Esophagus mucosa (tissue), 1 donor: ENCODE measurements at regions not wholly inside any gene's neighbourhood (a gene's known extent, or its start where the extent isn't known, plus 50 kb on each side); places are given as distances from the start of the nearest gene placed in this dataset.
"Not testable (repeated sequence)": the region's sequence is repeated elsewhere in the genome, so short reads cannot be mapped to it uniquely, and the experiment has no call there.

ENCODE experiments used
- ATAC-seq: fragments of 200-7000 bp; cut with Tn5 transposase; one replicate; pipeline ENCODE4 v1.9.1; 2020
- donor health status: DM: yes; HTN: yes; CAD: no.

DNA sequence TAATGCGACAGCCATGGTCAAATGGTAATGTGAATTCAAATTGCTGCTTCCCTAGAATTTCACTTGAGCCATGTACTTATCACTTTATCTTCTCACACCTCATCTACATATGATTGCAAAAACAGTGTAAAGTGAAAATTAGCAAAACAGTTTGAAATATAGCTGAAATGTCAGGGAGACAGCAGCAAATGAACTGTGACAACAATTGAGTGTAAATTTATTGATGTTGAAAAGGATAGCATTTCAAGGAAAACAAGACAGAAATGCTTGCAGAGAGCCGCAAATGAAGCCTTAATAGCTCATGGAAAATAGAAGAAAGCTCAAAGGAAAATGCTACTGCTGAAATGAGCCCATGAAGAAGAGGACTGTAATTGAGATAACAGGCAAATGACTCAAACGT, 516.2 kb upstream of the POT1 start:
- ATAC-seq: no peak

DNA sequence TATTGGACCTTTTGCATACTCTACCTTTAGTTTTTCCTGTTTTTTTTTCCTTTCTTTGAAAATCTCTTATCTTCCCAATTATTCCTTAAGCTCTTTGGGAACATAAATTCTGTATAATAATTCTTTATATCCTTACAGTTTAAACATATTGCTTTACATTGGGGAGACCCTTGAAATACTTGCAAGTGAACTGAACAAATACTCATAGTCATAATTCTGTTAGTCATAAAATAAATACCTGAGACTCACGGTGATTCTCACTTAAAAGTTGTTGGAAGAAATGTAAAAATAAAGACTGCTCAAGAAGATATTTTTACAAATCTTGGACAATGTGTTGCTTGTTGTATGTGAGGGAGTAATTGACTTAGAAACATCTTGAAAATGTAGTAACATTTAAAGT, 515.2 kb upstream of the POT1 start:
- no peak for ATAC-seq

DNA sequence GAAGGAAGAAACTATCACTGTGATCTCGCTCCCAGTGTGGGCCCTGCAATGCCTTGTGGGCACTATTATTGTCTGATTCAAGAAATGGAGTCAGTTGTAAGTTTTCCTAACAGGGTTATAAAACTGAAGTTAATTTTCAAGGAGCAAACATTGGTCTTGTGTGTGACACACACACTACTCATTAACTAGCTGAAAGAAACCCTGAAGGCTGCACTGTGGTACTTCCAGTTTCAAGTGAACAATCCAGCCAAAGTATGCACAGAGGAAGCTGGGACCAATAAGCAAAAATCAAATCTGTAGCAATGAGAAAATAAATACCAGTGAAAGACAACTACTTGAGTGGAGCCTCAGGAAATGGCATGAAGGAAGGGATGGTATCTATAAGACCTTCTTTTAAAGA, 506.6 kb upstream of the POT1 start:
- ATAC-seq: no peak

DNA sequence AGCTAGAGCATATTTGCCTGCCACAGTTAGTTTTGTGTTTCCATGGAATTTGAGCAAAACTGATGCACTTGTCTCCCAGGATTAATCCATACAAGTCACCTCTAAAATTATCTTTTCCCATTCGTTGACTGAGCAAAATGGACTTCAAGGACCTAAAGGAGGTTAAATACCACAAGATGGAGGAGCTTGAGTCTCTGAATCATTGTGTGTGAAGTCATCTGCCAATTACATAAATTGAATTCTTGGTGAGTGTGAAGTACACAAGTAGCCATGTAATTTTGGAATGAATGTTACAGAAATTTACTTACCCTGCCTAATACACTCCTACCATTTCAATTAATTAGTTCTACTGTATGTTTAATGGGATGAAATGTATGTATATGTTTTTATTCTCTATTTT, 501.7 kb upstream of the POT1 start:
- no peak for ATAC-seq

DNA sequence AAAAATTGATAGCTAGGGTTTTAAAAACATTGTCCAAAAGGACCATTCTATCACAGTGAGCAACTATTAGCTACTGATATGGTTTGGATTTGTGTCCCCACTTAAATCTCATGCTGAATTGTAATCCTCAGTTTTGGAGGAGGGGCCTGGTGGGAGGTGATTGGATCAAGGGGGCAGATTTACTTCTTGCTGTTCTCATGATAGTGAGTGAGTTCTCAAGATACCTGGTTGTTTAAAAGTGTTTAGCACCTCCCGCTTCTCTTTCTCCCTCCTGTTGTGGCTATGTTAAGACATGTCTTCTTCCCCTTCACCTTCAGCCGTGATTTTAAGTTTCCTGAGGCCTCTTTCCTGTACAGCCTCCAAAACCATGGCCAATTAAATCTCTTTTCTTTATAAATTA, 500.4 kb upstream of the POT1 start:
- ATAC-seq: no peak

DNA sequence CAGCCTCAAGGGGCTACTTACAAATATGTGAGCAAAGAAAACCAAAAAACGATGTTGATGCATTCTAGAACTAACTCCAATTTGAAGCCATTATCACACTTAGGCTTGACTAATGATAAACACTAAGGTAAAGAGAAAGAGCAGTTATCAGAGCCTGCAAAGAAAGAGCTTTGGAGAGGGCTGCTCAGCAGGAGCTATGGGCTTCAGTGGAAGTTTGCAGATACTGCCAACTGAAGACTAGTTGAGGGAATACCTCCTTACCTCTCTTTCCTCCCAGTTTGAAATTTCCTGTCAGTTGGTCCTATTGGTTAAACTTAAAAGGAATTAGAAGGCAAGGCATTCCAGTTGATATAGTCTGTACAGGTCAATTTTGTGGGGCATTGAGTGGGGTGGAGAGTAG, 498.1 kb upstream of the POT1 start:
- ATAC-seq: no peak

DNA sequence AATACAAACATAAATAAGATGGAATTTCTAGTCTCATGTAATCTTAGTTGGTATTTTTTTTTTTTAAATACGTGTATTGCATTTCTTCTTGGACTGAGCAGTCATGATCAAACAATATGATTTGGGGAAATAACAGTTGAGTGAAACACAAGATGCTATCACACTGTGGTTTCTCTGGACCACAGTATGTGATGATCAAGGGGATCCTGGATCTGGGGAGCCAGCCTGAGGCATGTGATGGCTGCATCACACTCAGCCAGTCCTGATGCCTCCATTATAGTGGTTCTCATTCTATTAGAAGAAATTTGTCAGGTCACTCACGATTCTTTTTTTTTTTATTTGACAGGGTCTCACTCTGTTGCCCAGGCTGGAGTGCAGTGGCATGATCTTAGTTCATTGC, 495.9 kb upstream of the POT1 start:
- no peak for ATAC-seq

DNA sequence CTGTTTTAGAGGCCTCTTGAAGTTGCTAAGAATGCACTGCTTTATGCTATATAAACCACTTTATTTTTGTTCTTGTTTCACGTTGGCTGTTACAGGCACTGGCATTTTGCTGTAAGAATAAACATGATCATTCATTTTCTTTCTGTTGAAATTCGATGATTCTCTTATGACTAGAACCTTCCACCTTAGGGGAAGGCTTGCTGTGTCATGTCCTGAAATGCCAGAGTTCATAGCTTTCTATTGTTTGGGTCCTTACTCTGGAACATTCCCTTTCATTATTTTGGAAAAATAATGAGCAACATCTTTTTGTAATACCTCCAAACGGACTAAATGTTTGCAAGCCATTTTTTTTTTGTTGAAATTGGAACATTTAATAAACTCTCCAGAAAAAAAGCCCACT, 495.1 kb upstream of the POT1 start:
- ATAC-seq: no peak

DNA sequence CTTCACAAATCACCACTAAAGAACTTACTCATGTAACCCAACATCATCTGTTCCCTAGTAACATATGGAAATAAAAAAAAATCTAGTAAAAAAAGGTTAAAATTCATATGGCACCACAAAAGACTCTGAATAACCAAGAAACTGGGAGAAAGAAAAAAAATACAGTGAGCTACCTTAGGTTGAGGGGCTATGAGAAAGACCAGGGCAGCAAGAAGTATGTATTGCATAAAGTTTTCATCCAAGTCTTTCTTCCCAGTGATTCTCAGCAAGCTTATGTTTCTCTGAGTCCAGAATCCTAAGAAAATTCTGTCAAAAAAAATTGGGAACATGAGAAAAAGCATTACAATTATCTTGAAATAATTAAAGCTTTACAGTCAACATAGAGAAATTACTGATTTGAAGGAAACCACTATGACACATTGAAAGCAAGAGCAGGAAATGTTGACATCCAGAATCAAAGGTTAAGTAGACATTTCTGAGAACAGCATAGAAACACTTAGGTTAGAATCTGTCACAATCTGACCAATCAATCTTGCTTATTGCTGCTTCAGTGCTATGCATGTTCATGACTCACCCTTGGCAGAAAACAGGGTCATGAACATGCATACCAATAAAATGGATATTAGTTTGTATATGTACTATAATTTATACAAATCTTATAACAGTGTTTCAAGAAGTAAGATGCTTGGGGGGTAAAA, 494.0 kb upstream of the POT1 start:
- peak; percentile 52 for ATAC-seq

DNA sequence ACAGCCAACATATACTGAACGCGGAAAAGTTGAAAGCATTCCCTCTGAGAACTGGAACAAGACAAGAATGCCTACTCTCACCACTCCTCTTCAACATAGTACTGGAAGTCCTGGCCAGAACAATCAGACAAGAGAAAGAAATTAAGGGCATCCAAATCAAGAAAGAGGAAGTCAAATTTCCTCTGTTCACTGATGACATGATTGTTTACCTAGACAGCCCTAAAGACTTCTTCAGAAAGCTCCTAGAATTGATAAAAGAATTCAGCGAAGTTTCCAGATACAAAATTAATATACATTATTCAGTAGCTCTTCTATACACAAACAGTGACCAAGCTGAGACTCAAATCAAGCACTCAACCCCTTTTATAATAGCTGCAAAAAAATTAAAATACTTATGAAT, 491.8 kb upstream of the POT1 start:
- not testable (repeated sequence) for ATAC-seq

DNA sequence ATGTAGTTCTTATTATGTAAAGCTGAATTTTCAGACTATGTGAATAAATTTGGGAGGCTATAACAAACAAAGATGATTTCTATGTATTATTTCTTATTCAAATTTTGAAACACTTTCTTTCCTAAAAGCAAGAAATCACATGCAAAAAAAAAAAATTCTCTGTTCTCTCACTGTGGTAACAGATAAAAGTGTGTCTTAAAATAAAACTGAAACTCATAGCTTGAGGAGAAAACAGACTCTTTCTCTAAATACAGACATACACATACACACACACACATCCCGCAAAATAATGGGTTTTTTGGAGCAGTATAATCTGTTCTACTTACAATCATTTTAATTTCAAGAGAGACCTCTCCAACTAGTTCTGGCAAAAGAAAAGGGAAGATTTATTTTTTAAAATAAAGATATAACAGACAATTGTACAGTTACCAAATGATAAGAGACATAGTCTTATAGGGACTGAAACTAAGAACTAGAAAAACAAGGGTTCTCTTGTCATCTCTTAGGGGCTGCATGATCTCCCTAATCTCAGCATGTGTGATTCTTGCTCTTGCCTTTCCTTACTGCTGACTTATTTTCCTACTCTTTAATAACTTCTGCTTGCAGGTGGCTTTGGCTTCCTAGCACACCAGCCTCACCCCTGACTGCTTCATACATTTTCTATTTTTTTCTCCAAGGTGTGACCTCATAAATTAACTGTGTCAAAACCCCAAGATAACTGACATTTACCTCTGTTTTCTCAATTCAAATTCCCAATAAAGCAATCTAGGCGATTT, 483.5 kb upstream of the POT1 start:
- ATAC-seq: no peak

DNA sequence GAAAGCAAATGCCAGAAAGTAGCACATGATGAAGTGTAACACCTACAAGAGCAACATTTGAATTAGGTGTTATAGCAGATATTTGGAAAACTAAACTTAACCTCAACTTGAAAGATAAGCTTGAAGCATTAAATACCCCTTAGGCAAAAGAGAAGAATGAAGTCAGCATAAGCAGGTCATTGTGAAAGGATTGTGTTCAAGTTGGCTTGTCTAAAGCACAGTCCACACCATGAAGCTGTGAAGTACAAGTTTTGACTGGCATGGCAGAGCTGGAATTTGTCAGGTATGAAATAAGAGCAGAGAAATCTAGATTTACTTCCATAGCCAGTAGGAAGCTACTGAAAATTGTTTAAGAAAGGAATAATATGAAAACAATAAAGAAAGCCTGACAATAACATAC, 480.3 kb upstream of the POT1 start:
- ATAC-seq: no peak

DNA sequence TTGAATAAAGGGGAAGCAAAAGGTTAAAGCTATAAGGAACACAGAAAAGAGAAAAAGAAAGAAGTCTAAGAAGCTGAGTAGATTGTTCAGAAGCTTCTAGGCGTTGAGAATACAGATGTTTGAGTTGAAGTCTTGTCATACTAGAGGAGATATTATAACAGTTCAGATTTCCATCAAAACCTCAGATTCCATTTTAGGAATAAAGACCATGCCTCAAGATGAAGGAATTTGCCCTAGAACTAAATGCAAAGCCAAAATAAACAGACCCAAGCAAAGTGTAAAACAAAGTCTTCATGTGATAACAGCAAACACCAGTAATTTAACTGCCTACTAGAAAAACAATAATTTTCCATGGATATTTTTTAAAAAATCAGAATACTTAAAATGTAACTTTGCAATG, 476.5 kb upstream of the POT1 start:
- no peak for ATAC-seq

DNA sequence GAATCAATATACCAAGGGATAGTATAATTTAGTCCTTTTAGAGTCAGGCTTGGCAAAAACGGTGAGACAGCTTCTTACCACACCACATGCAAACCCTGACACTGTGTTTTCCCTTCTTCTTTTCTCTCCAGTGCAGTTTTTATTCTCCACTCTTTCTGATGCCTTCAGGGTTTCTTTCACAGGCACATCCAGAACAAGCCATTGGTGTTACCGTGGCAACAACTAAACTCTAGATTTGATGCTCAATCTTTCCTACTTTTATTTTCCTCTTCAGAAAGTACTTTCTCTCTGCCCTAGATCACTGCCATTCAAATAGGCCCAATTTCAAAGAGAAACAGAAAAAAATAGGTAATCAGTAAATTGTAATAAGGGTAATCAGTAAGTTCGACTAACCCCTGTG, 469.8 kb upstream of the POT1 start:
- no peak for ATAC-seq

DNA sequence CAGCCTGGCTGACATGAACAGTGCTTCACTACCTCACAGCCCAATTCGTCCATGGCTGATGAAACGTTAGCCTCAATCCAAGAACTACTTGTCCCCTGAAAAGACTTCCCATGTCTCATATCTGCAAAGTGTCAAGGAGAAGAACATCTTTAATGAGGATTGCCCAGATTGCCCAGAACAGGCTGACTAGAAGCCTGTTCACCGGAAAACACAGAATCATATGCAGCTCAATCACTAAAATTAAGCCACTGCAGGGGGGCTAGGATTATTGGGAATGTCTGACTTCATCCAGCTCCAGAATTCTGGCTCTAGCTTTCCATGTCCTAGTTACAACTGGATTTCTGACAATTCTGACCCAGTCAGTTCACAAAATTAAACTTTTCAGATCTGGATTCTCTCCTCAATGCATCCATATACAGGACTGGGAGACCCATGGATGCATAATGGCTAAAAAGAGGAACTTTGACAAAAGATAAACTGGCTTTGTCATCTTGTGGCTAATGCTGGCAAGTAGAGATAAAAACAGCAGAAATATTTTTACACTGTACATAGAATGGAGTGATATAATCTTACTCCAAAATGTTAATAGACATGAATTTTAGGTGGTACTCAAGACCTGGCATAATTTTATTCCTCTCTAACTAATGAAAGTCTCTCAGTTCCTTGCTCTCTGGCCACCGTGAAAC, 467.0 kb upstream of the POT1 start:
- ATAC-seq: no peak

DNA sequence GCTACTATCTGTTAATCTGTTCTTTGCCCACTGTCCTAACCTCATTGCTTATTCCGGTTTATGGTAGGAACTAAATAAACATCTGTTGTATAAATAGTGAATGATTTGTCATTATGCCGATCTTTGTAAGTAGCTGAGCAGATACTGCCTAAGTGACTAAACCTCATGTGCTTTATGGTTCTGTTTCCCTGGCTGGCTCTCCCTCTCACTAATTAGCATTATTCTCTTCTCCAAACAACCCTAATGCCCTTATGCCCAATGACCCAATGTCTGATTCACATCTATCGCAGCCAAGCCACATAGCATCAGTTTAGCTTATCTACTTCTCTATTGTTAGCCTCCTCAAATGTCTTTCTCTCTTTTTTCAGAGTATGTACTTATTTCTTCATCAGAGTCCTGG, 462.3 kb upstream of the POT1 start:
- no peak for ATAC-seq

DNA sequence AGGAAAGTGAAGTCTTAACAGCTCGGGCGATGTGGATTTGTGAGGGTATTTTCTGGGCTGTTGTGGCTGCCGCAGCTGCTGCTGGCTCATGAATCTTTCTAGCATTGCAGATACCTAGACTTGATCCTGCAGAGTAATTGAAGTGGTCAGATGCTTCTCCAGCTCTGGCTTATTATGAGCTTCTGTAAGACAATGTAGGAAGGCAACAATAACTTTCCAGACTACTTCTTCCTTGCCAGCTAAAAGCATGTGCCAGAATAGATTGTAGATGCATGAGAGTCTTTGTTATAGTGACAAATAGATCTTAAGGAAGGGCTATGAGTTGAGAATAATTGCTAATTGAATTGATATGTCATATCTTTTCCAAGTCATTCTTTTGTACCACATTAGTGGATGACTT, 461.4 kb upstream of the POT1 start:
- no peak for ATAC-seq

DNA sequence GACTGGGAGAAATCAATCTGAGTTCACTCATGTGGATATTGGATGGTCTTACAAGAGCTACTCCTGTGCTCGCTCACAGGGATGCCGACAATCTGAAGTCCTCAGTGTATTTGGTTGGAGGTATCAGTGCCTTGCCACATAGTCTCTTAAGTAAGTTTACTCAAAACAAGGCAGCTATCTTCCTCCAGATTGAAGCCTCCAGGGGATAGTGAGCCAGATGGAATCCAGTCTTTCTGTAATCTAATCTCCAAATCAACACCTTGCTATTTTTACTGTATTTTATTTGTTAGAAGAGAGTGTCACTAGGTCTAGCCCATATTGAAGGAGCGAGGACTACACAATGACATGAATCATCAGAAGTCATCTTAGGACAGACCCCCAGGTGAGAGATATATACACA, 456.6 kb upstream of the POT1 start:
- no peak for ATAC-seq

DNA sequence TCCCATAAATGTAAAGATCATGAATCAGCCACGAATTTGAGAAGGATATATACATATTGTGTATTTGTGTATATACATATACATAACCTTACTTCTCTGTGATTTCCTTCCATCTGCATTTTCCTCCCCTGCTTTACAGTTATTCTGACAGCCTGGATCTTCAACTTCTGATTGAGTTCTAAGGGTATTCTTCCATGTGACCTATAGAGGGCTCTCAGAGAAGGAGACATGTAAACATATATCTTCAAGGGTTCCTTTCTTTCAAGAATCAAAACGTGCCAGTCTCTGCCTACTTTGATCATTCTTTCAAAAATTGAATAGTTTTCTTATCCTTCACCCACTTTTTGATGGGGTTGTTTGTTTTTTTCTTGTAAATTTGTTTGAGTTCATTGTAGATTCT, 453.7 kb upstream of the POT1 start:
- no peak for ATAC-seq

DNA sequence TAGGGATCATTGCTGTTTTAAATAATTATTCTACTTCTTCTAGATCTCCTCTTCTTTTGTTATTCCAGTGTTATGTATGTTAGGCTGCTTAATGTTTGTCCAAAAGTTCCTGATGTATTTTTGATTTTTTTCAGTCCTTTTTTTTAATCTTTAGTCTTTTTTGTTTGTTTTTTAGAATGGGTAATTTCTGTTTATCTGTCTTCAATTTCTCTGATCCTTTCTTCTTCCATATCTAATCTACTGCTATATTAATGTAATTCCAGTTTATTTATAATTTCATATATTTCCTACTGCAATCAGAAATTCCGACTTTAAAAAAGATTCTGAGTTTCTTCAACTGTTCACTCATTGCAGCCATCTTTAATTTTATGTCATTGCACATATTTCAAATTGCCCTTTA, 452.8 kb upstream of the POT1 start:
- no peak for ATAC-seq

DNA sequence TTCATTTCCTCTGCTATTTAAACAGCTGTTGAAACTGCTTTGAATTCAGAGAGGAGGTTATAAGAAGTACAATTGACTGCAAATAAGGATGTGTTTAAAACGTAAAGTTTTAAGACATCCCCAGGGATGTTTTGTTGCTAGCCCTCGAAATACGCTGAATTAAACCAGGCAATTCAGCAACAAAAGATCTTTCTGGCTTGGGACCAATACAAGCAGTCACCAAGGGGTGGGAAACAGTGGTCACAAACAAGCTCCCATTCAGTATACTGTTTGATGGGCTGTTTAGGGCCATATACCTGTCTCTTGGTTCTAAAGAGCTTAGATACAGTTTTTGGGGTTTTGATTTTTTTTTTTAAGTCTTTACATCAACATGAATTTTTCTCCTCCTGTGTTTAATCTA, 446.3 kb upstream of the POT1 start:
- no peak for ATAC-seq

DNA sequence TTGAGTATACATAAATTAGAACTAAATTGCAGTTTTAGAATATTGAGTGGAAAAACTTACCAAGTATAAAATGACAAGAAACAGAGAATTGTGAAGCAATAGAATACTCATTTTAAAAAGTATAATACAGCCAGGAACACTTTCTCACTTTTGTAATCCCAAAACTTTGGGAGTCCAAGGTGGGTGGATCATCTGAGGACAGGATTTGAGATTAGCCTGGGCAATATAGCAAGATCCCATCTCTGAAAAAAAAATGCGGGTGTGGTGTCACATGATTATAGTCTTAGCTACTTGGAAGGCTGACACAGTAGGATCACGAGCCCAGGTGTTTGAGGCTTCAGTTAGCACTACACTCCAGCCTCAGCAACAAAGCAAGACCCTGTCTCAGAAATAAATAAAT, 440.9 kb upstream of the POT1 start:
- no peak for ATAC-seq

DNA sequence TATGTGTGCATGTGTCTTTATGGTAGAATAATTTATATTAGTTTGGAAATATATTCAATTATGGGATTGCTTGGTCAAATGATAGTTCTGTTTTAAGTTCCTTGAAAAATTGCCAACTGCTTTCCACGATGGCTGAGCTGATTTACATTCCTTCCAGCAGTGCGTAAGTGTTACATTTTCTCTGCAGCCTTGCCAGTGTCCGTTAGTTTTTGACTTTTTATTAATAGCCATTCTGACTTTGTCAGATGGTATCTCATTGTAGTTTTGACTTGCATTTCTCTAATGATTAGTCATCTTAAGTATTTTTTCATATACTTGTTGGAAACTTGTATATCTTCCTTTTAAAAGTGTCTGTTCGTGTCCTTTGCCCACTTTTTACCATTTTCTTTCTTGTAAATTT, 434.2 kb upstream of the POT1 start:
- ATAC-seq: no peak

DNA sequence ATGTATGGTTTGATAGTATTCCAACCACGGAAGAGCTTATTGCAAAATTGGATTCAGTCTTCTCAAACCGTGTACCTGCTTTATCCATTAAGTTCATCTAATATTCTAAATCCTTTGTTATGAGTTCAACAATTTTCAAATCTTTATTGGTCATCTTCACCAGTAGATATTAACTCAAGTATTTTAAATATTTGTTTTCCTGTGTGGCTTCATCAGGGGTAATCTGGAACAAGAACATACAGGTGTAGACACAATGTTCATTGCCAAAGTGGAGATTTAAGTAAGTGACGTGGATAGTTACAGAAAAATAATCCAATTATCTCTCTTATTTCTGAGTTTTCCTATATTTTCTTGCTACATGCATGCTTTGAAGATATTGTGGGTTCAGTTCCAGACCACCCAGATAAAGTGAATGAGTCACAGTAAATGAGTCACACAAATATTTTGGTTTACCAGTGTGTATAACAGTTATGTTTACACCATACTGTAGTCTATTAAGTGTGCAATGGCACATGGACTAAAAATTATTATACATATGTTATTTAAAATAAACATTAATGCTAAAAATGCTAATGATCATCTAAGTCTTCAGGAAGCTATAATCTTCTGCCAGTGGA, 429.0 kb upstream of the POT1 start:
- ATAC-seq: no peak
